BLaER1 (cell line): ENCODE measurements at regions not wholly inside any gene's neighbourhood (a gene's known extent, or its start where the extent isn't known, plus 50 kb on each side); places are given as distances from the start of the nearest gene placed in this dataset.
A peak's percentile ranks its signal among the peaks of the same experiment; 100 is the strongest.

Experiments used
- H3K27ac ChIP-seq: shearing (Covaris generic); formaldehyde crosslinking; 2 replicates; pipeline ENCODE4 v1.8.1; 2022
- H3K27me3 ChIP-seq: shearing (Covaris generic); formaldehyde crosslinking; 2 replicates; pipeline ENCODE4 v1.8.1; 2022
- H3K36me3 ChIP-seq: shearing (Covaris generic); formaldehyde crosslinking; 2 replicates; pipeline ENCODE4 v1.8.1; 2022
- H3K4me1 ChIP-seq: shearing (Covaris generic); formaldehyde crosslinking; 2 replicates; pipeline ENCODE4 v1.8.1; 2022
- H3K4me2 ChIP-seq: shearing (Covaris generic); formaldehyde crosslinking; 2 replicates; pipeline ENCODE4 v1.8.1; 2022
- H3K4me3 ChIP-seq: shearing (Covaris generic); formaldehyde crosslinking; 2 replicates; pipeline ENCODE4 v1.8.1; 2022
- H3K9ac ChIP-seq: shearing (Covaris generic); formaldehyde crosslinking; 2 replicates; pipeline ENCODE4 v1.8.1; 2022
- H3K9me3 ChIP-seq: shearing (Covaris generic); formaldehyde crosslinking; 2 replicates; pipeline ENCODE4 v1.8.1; 2022
- H4K20me1 ChIP-seq: shearing (Covaris generic); formaldehyde crosslinking; 2 replicates; pipeline ENCODE4 v1.8.1; 2022
- Cebpa-rat ChIP-seq: shearing (Covaris generic); IDR thresholded peaks from 2 replicates; pipeline ENCODE4 v1.8.1; 2022

DNA sequence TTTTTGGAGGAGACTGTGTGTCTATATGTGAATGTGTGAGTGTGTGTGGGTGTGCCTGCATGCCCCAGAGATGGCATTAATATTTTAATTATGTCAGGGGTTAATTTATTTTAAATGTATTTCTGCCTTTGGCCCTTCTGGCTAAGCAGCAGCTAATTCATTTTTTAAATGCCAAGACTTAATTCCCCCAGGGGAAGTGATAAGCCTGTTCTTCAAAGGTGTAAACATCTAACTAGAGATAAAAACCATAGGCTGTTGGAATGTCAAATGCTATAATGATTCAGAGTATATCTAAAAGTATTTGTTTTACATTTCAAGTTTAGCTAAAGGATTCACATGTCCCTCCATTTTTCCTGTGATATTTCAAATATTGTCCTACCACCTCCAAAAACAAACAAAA is 184.7 kb downstream of the SPP2 start:
- TF ChIP-seq Cebpa-rat, result no peak
- no peaks in the 10 kb centered on the region for H4K20me1 ChIP-seq
- no peak overlapping the region for H3K27ac ChIP-seq
- no peak overlapping the region for H3K4me2 ChIP-seq
- H3K9ac ChIP-seq, result no peak overlapping the region
- peaks cover 13% of the 10 kb centered on the region; the same call in 1 of the 2 replicates for H3K9me3 ChIP-seq
- no peaks in the 10 kb centered on the region for H3K27me3 ChIP-seq
- H3K4me1 ChIP-seq, result no peaks in the 10 kb centered on the region
- H3K4me3 ChIP-seq, result no peak overlapping the region
- H3K36me3 ChIP-seq, result no peaks in the 10 kb centered on the region

DNA sequence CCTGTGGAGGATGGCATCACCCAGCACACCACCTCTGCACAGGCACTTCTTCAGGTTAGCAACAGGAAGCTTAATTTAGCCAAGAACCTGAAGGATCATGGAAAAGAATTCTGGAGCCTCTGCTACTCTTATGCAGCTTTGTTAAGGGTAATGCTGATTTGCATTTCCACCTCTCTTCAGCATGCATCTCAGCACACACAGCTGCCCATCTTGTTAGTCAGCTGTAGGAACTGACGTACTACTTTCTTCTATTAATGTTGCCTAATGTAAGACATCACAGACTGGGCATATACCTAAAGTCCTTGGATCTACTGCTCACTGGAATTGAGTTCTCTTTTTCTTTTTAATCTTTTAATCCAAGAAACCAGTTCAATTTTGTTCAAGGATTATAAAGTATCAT is 181.0 kb downstream of the SPP2 start:
- Histone ChIP-seq H3K9me3 (0 out of 2 replicates have a peak, but pooled peaks cover 7% of the 10 kb centered on the region), H3K27ac (no peak overlapping the region), H4K20me1 (no peaks in the 10 kb centered on the region), H3K27me3 (no peaks in the 10 kb centered on the region), H3K4me3 (no peak overlapping the region), H3K4me2 (no peak overlapping the region), H3K9ac (no peak overlapping the region), H3K36me3 (no peaks in the 10 kb centered on the region), H3K4me1 (no peaks in the 10 kb centered on the region)
- no peak for TF ChIP-seq Cebpa-rat

DNA sequence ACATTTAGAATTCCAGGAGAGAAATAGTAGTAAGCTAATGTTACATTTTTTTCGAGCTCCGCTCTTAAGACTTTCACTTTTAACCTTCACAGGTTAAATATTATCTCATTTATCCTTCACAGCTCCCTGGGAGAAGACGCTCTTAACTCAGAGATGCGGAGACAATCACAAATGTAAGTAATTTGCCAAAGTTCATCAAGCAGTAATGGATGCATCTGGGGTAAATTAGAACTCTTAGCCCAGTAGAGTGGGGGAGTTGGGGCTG is 168.5 kb downstream of the SPP2 start:
- H3K36me3 ChIP-seq, result no peaks in the 10 kb centered on the region
- no peaks in the 10 kb centered on the region for H4K20me1 ChIP-seq
- H3K9me3 ChIP-seq, result peaks cover 20% of the 10 kb centered on the region
- H3K4me1 ChIP-seq, result peaks cover 38% of the 10 kb centered on the region
- H3K4me3 ChIP-seq, result no peak overlapping the region
- H3K27ac ChIP-seq, result no peak overlapping the region
- no peak overlapping the region for H3K9ac ChIP-seq
- TF ChIP-seq Cebpa-rat, result no peak
- H3K4me2 ChIP-seq, result peak overlapping the region; percentile 20; the same call in 1 of the 2 replicates
- no peaks in the 10 kb centered on the region for H3K27me3 ChIP-seq

DNA sequence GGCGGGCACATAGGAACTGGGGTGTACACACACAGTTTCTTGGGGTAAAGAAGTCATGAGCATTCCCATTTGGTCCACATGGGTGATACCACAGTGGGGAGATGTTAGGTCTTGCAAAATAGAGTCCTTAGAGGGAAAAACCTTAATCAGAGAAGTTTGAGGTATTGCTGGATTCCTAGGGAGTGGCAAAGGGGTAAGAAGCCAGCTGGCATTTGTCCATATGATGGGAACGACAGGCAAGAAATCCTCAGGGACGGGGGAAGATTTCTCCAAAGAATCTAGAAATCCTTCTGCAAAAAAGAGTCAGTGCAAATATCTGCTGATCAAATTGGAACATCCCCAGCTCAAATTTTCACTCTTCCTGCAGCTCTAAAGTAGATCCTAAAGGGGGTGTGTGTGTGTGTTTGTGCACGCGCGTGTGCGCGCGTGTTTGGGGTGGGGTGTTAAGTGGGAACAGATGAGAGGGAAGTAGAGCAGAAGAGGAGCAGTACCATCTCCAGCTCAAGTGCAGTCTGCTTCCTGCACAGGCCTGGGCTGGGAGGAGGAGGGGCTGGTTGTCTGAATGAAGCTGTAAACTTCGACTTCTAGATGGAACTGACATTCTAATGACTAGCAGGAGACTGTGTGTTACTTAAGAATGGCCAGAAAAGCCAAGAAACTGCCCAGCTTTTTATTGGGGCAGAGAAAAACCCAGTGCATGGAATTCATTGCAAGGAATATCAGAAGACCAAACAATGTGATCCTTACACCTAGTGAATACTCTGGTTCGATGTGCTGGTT is 168.0 kb downstream of the SPP2 start:
- H3K9me3 ChIP-seq, result peaks cover 20% of the 10 kb centered on the region
- no peaks in the 10 kb centered on the region for H4K20me1 ChIP-seq
- no peak for TF ChIP-seq Cebpa-rat
- no peak overlapping the region for H3K9ac ChIP-seq
- peaks cover 43% of the 10 kb centered on the region for H3K4me1 ChIP-seq
- H3K4me2 ChIP-seq, result peak overlapping the region; percentile 20
- H3K27me3 ChIP-seq, result no peaks in the 10 kb centered on the region
- no peak overlapping the region for H3K27ac ChIP-seq
- H3K4me3 ChIP-seq, result no peak overlapping the region
- H3K36me3 ChIP-seq, result no peaks in the 10 kb centered on the region

DNA sequence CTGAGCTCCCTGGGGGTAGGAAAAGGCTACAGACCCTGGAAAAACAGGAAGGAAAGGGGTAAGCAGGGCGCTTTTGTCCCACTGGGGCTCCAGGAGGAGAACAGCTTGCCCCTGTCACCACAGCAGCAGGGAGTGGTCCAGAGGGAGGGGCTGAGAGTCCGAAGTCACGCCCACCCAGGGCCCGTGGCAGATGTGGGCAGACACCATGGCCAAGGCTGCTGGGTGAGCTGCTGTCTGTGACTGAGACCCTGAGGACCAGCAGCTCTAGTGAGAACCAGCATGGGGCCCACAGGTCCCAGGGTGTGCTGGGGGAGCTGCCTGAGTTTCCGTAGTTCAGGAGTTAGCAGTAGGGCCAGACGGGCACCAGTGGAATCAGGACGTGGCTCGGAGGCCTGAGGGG is 162.0 kb downstream of the SPP2 start:
- Histone ChIP-seq H3K27me3 (no peaks in the 10 kb centered on the region), H4K20me1 (no peaks in the 10 kb centered on the region), H3K27ac (peak overlapping the region; percentile 59), H3K4me2 (peak overlapping the region; percentile 88), H3K9ac (peak overlapping the region; percentile 51), H3K4me3 (peak overlapping the region; percentile 58), H3K9me3 (peaks cover 19% of the 10 kb centered on the region), H3K4me1 (peaks cover 59% of the 10 kb centered on the region), H3K36me3 (no peaks in the 10 kb centered on the region)
- TF ChIP-seq Cebpa-rat, result no peak

DNA sequence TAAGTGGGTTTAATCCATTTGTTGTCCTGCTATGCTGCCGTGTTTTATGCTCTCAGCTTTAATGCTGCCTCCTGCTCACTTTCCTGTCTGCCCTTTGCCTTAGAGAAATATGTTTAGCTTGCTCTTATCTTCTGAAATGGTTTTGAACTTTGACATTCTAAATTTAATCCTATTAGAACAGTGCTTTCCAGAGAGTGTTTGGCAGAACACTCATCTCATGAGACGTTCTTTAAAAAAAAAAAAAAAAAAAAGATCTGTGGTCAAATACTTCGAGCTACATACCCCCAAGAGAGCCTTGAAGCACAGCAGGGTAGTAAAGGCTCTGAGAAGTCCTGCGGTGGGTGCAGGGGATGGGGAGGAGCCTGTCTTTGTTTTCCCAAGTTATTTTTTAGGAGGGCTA is 161.3 kb downstream of the SPP2 start:
- Histone ChIP-seq H3K4me1 (peaks cover 51% of the 10 kb centered on the region), H3K9me3 (peaks cover 27% of the 10 kb centered on the region), H3K27me3 (no peaks in the 10 kb centered on the region), H4K20me1 (no peaks in the 10 kb centered on the region), H3K9ac (no peak overlapping the region), H3K4me3 (peak overlapping the region; percentile 58), H3K36me3 (no peaks in the 10 kb centered on the region), H3K27ac (peak overlapping the region; percentile 59; the same call in 1 of the 2 replicates), H3K4me2 (peak overlapping the region; percentile 88)
- TF ChIP-seq Cebpa-rat, result no peak

DNA sequence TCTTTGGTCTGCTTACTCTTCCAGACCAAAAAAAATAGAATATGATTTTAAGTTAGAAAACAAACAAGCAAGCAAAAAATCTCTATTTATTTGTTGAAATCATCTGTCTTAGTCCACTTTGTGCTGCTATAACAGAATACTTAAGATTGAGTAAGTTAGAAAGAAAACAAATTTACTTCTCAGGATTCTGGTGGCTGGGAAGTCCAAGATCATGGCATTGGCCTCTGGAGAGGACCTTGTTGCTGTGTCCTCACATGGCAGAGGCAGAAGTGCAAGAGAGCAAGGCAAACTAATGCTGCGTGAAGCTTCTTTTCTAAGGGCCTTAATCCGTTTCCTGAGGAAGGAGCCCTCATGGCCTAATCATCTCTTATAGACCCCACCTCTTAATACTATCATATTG is 156.2 kb downstream of the SPP2 start:
- Histone ChIP-seq H3K9me3 (peaks cover 38% of the 10 kb centered on the region), H3K4me3 (no peak overlapping the region), H3K27me3 (no peaks in the 10 kb centered on the region), H4K20me1 (no peaks in the 10 kb centered on the region), H3K36me3 (no peaks in the 10 kb centered on the region), H3K27ac (no peak overlapping the region), H3K9ac (no peak overlapping the region), H3K4me2 (no peak overlapping the region), H3K4me1 (peaks cover 25% of the 10 kb centered on the region)
- no peak for TF ChIP-seq Cebpa-rat

DNA sequence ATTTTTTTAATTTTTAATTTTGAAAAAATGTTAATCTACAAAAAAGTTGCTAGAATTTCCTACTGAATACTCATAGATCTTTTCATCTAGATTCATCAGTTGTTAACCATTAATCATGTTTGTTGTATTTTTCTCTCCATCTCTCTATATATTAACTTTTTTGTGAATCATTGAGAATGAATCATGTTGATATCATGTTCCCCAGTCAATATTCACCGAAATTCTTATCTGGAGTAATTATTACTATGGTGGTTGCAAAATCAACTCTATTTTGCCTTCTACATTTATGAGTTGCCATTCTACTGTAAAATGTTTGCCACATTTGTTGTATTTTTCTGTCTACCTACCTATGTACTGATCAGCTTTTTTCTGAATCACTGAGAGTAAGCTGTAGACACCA is 154.0 kb downstream of the SPP2 start:
- H3K4me2 ChIP-seq, result no peak overlapping the region
- no peaks in the 10 kb centered on the region for H3K27me3 ChIP-seq
- no peaks in the 10 kb centered on the region for H4K20me1 ChIP-seq
- H3K27ac ChIP-seq, result no peak overlapping the region
- no peak overlapping the region for H3K4me3 ChIP-seq
- H3K4me1 ChIP-seq, result peaks cover 11% of the 10 kb centered on the region
- TF ChIP-seq Cebpa-rat, result no peak
- H3K9me3 ChIP-seq, result peaks cover 46% of the 10 kb centered on the region
- H3K36me3 ChIP-seq, result no peaks in the 10 kb centered on the region
- no peak overlapping the region for H3K9ac ChIP-seq

DNA sequence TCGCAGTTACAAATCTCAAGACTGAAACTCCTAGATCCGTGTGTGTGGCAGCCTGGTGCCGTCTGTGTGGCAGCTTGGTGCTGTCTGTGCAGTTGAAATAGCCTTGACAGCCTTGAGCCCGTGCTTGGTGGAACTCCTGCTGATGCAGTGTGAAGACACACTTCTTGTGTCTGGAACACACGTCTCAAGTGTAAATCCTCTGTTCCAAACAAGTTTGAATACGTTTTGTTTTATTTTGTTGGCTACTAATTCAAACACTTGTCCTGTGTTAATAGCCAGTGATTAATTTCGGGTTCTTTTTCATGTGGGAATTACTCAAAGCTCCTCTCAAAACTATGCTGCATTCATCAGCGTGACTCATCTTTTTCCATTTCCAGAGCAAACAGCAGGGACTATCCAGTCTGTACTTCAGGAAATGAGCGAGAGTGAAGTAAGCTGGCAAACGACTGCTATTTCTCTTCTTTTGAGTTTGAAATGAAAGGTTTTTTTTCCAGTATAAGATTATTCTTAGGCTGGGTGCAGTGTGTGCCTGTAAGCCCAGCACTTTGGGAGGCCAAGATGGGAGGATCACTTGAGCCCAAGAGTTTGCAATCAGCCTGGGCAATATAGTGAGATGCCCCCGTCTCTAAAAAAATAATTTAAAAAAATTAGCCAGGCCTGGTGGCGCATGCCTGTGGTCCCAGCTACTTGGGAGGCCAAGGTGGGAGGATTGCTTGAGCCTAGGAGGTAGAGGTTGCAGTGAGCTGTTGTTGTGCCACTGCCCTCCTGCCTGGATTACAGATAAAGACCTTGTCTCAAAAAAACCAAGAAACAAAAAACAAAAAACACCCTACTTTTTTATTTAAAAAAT is 152.9 kb downstream of the SPP2 start:
- Histone ChIP-seq H3K9ac (no peak overlapping the region), H3K4me1 (peaks cover 22% of the 10 kb centered on the region), H4K20me1 (no peaks in the 10 kb centered on the region), H3K36me3 (no peaks in the 10 kb centered on the region), H3K4me2 (peak overlapping the region; percentile 36; the same call in 1 of the 2 replicates), H3K27ac (no peak overlapping the region), H3K9me3 (peaks cover 47% of the 10 kb centered on the region), H3K4me3 (no peak overlapping the region), H3K27me3 (no peaks in the 10 kb centered on the region)
- no peak for TF ChIP-seq Cebpa-rat

DNA sequence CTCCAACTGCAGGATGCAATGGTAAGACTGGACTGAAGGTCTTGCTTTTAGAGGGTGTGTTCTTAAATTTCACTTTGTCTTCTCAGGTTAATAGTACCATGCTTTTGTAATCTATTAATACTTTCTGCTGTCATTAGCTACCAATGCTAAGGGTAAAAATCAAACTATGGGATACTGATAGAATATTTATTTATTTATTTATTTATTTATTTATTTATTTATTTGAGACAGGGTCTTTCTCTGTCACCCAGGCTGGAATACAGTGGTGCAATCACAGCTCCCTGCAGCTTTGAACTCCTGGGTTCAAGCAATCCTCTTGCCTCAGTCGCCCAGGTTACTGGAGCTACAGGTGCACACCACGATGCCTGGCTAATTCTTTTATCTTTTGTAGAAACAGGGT is 152.1 kb downstream of the SPP2 start:
- Histone ChIP-seq H3K36me3 (no peaks in the 10 kb centered on the region), H3K9me3 (peaks cover 49% of the 10 kb centered on the region), H3K4me2 (no peak overlapping the region), H4K20me1 (no peaks in the 10 kb centered on the region), H3K4me3 (no peak overlapping the region), H3K27ac (no peak overlapping the region), H3K9ac (no peak overlapping the region), H3K27me3 (no peaks in the 10 kb centered on the region), H3K4me1 (peaks cover 30% of the 10 kb centered on the region)
- no peak for TF ChIP-seq Cebpa-rat
